BE2C (cell line): ENCODE measurements at regions not wholly inside any gene's neighbourhood (a gene's known extent, or its start where the extent isn't known, plus 50 kb on each side); places are given as distances from the start of the nearest gene placed in this dataset.

ENCODE experiments used
- DNase-seq: peaks from one replicate; pipeline ENCODE4 v3.0.0-alpha.2; 2020
- H3K27me3 ChIP-seq: fragments of 250-450 bp; sonication (Bioruptor Pico); 2 replicates; pipeline ENCODE4 v1.5.1; 2020; ENCODE audit warnings: mild to moderate bottlenecking
- H3K36me3 ChIP-seq: fragments of 250-450 bp; sonication (Bioruptor Pico); 2 replicates; pipeline ENCODE4 v1.5.1; 2020; ENCODE audit warnings: mild to moderate bottlenecking
- H3K4me1 ChIP-seq: fragments of 250-450 bp; sonication (Bioruptor Pico); 2 replicates; pipeline ENCODE4 v1.5.1; 2020
- H3K4me3 ChIP-seq: 2 replicates; pipeline ENCODE4 v1.5.1; 2011; ENCODE audit warnings: low read depth, low read length
- H3K9me3 ChIP-seq: fragments of 250-450 bp; sonication (Bioruptor Pico); 2 replicates; pipeline ENCODE4 v1.5.1; 2020
- TF ChIP-seq, protein P1 (sequence below): IDR thresholded peaks from 2 replicates; pipeline ENCODE4 v1.5.1; 2012; ENCODE audit warnings: mild to moderate bottlenecking, low read depth, low read length

DNA sequence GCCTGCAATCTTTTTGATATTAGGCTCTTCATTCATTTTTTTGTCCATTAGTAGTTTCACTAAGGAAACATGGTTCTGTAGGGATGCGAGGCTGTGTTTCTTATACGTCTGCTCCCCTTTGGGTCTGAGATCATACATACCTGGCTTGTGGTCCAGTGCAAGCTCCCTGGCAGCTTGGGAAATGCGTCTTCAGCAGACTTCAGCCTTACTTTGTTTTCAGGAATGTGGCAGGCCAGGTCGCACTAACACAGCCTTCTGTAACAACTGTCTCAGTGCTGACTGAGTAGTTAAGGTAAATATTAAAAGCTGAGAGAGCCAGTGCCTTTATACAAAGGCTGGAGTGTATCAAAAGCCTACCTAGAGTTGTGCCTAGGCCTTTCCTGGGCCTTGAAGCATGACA lies 970.5 kb upstream of the EEF2KMT start:
- no peaks in the 10 kb centered on the region for H3K4me1 ChIP-seq
- no peaks in the 10 kb centered on the region for H3K27me3 ChIP-seq
- no peaks in the 10 kb centered on the region for H3K36me3 ChIP-seq
- DNase-seq: no peak
- no peak overlapping the region for H3K4me3 ChIP-seq
- TF ChIP-seq, protein P1, sequence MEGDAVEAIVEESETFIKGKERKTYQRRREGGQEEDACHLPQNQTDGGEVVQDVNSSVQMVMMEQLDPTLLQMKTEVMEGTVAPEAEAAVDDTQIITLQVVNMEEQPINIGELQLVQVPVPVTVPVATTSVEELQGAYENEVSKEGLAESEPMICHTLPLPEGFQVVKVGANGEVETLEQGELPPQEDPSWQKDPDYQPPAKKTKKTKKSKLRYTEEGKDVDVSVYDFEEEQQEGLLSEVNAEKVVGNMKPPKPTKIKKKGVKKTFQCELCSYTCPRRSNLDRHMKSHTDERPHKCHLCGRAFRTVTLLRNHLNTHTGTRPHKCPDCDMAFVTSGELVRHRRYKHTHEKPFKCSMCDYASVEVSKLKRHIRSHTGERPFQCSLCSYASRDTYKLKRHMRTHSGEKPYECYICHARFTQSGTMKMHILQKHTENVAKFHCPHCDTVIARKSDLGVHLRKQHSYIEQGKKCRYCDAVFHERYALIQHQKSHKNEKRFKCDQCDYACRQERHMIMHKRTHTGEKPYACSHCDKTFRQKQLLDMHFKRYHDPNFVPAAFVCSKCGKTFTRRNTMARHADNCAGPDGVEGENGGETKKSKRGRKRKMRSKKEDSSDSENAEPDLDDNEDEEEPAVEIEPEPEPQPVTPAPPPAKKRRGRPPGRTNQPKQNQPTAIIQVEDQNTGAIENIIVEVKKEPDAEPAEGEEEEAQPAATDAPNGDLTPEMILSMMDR: no peak
- no peaks in the 10 kb centered on the region for H3K9me3 ChIP-seq

DNA sequence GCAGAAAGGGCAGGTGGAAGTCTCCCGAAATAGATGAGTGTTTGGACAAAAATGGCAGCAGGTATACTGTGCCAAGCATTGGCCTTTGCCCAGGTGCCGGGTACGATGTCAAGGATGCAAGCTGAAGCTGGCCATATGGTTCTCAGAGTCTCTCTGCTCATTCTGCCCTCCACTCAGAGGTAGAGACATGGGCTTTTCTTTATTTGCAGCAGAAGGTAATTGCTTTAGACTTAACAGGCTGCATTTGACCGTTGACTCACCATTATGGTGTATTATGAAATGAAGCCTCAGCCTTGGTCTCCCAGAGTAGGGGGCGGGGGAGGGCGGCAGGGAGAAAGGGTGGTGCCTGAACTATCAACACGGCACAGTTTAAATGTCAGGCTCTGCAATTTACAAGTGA lies 969.1 kb upstream of the EEF2KMT start:
- Histone ChIP-seq H3K9me3 (no peaks in the 10 kb centered on the region), H3K4me1 (no peaks in the 10 kb centered on the region), H3K4me3 (no peak overlapping the region), H3K36me3 (no peaks in the 10 kb centered on the region), H3K27me3 (no peaks in the 10 kb centered on the region)
- DNase-seq: no peak
- TF ChIP-seq, protein P1: no peak

DNA sequence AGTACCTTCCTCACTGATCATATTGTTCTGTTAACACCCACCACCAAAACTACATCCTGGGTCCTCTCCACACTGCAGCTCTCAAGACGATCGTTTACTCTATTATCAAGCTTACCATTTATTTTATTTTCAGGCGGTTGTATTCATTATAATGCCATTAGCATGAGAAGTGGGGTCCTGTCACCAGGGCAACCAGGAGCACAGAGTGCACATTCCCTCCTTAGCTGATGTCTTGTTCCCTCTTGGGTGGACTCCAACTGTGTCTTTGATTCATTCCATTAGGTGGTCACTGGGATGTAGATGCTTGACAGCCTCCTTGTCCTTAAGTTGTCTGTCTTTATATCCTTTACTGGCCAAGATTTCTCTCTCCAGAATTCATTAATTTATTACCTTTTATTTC lies 965.9 kb upstream of the EEF2KMT start:
- DNase-seq: no peak
- no peaks in the 10 kb centered on the region for H3K27me3 ChIP-seq
- H3K36me3 ChIP-seq: no peaks in the 10 kb centered on the region
- TF ChIP-seq, protein P1: no peak
- no peaks in the 10 kb centered on the region for H3K9me3 ChIP-seq
- no peak overlapping the region for H3K4me3 ChIP-seq
- H3K4me1 ChIP-seq: no peaks in the 10 kb centered on the region

DNA sequence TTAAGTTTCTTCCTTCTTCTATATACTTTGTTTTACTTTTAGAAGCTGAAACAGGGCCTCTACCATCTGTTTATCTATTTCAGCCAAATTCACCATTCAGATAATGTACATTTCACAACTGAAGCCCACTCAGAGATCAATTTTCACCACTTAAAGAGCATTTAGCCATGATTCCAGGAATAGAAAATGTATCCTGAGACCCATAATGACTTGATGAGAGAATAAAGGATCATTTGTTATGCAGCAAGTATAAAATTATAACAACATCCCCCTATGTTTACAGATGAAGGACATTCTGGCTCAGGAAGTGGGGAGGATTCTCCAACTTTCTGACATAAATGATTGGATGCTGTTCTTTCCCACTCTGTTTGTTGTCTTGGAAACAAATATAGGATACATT lies 962.1 kb upstream of the EEF2KMT start:
- TF ChIP-seq, protein P1: no peak
- H3K4me3 ChIP-seq: no peak overlapping the region
- H3K36me3 ChIP-seq: no peaks in the 10 kb centered on the region
- H3K4me1 ChIP-seq: no peaks in the 10 kb centered on the region
- DNase-seq: no peak
- H3K27me3 ChIP-seq: no peaks in the 10 kb centered on the region
- H3K9me3 ChIP-seq: no peaks in the 10 kb centered on the region

DNA sequence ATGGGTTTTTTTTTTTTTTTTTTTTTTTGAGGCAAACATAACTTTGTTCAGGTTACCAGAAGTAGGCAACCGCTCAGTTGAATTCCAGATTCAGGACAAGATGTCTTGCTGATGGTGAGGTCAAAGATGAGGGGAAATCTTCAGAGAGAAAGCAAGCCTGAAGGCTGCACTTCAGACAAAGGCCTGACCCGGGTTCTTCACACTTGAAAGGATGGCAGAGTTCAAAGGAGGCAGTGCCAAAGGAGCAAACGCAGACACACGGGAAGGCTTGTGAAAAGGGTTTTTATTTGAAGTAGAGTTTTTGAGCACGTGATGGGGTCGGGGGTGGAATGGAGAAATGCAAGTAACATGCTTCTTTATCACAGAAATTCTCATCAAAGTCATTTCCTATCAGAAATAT lies 960.2 kb upstream of the EEF2KMT start:
- TF ChIP-seq, protein P1: no peak
- no peak overlapping the region for H3K4me3 ChIP-seq
- H3K4me1 ChIP-seq: no peaks in the 10 kb centered on the region
- H3K27me3 ChIP-seq: no peaks in the 10 kb centered on the region
- no peaks in the 10 kb centered on the region for H3K9me3 ChIP-seq
- H3K36me3 ChIP-seq: no peaks in the 10 kb centered on the region
- DNase-seq: no peak

DNA sequence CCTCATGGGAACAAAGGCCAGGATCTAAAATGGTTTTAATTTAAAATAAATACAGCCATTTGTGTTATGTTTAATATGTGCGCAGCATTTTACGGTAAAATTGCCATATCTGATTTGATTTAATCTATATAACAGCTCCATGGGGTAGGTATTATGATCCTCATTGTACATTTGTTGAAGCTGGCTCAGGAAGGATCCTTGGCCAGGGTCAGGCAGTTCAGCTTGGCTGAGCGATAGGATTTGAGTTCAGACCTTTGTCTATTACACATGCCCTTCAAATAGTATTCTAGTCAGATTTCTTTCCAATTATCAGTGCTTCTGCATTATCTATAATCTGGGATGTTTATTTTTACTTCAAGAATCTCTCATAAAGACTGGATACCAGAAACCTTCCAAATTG lies 950.4 kb upstream of the EEF2KMT start:
- no peaks in the 10 kb centered on the region for H3K27me3 ChIP-seq
- H3K4me1 ChIP-seq: no peaks in the 10 kb centered on the region
- no peak for DNase-seq
- H3K4me3 ChIP-seq: no peak overlapping the region
- H3K36me3 ChIP-seq: no peaks in the 10 kb centered on the region
- H3K9me3 ChIP-seq: no peaks in the 10 kb centered on the region
- TF ChIP-seq, protein P1: no peak
